NCI-H187 (cell line): ENCODE measurements at regions not wholly inside any gene's neighbourhood (a gene's known extent, or its start where the extent isn't known, plus 50 kb on each side); places are given as distances from the start of the nearest gene placed in this dataset.
A peak's percentile ranks its signal among the peaks of the same experiment; 100 is the strongest.

Experiments used
- DNase-seq, 2 experiments: peaks; one replicate each; lab custom pipeline; 2025; lab: John Stamatoyannopoulos, UW

DNA sequence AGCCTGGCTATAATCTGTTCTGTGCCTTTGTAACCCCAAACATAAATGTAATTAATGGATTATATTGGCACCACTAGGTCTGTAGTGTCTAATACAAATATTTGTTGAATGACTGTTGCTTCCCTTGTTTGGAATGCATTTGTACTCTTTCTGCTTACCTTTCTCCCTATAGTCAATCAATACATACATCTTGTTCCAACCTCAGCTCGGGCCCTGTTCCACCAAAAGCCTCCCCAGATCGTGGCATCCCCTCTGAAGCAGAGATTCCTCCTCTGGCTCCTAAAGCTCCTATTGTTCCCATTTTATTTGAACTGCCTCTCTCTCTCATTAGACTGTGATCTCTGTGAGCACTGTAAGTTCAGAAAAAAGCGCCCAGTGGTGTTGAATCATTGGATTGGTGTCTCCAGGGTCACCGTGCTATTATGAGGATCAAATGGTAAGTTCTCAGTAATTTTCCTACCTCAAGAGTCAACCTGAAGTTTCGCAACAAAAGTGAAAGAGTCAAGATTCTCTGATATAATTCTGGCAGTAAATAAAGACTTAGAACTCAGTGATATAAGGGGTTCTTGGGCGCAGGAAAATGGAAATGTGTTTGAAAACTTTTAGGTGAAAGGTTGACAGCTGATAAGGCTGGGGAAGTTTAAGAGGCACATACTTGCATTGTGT lies 151.5 kb downstream of the KLF5 start:
- DNase-seq: no peak

DNA sequence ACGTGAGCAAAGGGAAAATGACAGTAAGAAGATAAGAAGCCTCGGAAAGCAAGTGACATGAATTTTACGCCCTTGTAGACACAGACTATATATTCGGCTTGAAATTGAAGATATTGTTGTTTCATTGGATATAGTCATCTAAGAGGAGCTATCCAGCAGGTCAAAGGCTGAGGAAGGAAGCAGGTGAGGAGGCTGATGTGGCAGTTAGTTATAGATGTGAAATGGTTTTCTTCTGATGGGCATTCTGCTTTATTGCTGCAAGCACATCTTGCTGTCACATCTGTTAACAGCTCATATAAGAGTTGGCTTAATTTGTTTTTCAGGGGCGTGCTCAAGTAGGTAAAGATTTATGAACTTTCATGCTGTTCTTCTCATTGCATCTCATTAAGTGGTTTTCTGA lies 146.1 kb downstream of the KLF5 start:
- no peak for DNase-seq

DNA sequence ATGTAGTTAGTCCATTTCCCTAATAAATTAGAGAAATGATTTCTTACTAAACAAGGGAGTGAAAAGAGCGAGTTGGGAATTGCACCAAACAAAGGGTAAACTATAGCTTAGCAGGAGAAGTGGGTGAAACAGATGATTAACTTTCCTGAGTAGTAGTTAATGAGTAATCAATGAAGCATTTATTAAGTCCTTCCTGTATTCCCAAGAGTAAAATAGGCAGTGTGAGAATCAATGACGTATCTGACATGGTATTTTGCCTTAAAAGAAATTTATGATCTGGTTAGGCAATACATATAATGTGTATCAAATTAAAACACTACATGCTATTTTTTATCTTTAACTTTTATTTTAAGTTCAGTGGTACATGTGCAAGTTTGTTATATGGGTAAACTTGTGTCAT lies 142.8 kb downstream of the KLF5 start:
- no peak for DNase-seq

DNA sequence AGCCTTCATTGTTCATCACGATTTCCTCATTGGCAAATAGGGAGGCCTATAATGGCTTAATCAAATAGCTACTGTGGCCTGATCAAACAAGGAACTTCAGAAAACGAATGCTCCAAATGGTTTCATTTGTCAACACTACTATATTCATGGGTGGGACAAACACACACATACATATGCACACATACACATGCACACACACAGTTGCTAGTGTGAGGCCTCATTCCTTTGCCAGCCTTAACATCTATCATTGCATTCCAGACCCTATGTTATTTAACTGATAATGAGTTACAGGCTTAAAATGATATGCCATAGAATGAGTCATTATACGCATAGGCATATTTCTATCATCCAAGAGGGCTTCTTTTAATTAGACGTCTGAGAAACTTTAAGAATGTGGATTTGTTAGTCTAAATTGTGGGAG lies 140.2 kb downstream of the KLF5 start:
- DNase-seq: no peak

DNA sequence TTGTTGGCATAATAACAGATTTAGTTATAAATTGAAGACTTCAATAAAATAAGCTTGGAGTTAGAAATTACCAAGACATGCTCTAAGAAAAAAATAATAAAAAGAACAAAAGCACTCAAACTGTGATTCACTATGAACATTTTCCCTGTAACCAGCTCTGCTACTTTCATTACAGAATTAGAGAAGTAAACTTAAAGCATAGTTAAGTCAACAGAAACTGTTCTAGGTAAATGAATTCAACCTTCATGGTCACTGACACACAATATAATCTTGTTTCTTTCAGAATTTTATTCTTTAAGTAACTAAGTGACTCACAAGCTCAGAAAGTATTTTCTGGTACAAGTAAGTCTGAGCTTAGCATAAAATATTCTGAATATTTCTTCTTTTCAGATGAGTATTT lies 136.3 kb downstream of the KLF5 start:
- DNase-seq: no peak

DNA sequence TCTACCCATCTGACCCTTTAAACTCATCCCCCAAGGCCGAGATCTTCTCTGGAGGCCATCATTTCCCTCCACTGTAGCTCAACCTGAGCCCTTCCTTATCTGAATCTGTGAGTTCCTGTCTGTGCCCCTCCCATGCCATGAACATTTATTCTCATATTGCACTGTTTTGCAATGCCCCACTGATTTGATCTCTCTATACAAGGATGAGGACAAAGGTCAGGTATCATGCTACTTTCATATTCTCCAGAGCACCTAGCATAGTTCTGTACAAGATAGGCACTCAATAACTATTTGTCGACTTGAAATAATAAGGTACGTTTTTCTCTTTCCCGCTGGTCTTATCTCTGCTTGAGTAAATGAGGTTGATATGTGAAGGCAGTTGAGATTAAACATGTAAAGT lies 135.5 kb downstream of the KLF5 start:
- no peak for DNase-seq

DNA sequence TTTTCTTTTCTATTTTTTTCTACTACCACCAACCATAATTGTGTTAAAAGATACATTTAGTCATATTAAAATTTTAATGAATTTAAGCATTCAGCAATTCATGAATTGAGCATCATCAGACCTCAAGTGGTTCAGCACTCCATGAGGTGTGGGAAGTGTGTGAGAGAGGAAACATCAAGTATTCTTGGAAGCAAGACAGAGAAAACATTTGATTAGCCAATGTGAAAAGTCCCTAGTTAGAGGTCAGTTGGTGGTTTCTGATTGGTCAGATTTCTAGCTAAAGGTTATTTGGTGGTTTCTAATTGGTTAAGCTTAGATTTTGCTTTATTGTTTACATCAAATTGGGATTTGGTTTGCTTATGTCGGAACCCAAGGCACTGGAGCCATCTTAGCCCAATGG lies 134.7 kb downstream of the KLF5 start:
- DNase-seq: no peak

DNA sequence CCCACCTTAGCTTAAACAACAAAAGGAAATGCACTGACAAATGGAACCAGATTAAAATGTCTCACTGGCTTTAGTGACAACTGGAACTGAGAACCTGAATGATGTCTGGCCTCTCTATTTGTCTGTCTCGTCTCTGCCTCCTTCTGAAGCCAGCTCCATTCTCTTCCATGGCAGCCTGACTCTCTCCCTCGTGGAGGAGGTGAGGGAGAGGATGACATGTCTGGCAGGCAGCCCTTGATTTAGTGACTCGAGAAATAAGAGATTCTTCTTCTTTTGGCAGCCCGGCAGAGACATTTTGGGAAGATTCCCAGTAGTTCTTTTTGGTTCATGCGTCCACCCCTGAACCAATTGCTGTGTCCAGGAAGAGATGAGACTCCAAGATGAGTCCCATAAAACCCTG lies 131.7 kb downstream of the KLF5 start:
- DNase-seq: no peak

DNA sequence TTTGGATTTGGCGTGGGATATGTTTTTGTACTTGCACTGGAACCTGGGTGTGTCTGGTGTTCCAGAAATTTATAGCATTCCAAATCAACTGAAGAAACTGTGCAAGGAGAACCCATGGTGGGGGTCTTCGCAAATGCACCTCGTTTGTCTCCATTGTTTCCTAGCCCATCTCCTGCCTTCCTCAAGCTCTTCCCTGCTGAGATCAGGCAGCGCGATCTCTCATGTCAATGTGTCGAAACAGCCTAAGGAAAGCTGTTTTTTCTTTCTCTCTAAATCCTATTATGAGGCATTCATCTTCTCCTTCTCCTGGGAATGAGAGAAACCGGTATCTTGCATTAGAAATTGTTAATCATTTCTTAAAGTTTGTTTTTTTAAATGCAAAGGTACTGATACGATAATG lies 131.0 kb downstream of the KLF5 start:
- no peak for DNase-seq

DNA sequence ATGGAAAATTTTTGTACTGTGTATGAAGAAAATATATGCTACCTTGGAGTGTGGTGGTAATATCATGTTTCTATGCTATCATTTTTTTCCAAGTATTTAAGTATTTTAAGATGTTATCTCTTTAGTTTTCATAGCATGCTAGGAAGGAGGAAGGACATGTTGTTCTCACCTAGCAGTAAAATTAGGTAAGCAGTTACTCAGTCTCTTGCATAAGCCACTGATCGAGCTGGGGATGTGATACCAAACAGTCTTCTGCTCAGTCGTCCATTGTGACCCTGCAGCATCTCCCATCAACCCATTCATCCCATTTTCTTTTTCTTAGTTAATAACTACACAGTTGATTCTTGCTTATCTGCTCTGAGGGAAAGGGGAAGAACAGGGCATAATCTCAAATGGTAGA lies 130.6 kb downstream of the KLF5 start:
- no peak for DNase-seq

DNA sequence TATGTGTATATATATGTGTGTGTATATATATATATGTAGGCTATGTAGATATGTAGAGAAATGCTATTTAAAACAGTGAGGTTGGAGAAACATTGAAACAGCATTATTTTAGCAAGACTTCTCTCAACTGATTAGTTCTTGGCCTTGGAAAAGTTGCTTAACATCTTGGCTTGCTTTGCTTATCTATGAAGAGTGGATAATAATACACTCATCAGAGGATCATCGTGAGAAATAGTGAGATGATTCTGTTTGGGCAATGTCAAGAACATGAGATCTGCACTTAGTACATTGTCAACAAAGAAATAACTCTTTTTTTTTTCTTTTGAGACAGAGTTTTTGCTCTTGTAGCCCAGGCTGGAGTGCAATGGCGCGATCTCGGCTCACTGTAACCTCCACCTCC lies 128.3 kb downstream of the KLF5 start:
- DNase-seq: no peak

DNA sequence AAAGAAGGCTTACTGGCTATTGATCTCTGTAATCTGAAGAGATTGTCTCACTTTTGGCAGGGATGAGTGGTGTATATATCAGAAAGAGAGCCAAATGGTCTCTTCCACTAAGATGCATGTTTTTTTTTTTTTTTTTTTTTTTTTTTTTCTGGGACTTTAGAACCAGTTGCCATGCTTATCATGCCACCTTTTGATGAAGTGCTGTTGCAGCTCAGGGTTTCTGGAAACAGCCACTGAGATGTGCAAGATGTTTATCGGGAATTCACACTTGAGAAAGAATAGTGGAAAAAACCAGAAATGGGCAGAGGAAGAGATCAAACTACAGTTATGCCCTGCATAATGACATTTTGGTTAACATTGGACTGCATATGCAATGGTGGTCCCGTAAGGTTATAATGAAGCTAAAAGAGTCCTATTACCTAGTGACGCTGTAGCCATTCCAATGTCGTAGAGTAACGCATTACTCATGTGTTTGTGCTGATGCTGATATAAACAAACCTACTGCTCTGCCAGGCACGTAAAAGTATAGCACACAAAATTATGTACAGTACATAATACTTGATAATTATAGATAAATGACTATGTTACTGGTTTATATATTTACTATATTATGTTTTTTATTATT lies 121.0 kb downstream of the KLF5 start:
- DNase-seq: no peak

DNA sequence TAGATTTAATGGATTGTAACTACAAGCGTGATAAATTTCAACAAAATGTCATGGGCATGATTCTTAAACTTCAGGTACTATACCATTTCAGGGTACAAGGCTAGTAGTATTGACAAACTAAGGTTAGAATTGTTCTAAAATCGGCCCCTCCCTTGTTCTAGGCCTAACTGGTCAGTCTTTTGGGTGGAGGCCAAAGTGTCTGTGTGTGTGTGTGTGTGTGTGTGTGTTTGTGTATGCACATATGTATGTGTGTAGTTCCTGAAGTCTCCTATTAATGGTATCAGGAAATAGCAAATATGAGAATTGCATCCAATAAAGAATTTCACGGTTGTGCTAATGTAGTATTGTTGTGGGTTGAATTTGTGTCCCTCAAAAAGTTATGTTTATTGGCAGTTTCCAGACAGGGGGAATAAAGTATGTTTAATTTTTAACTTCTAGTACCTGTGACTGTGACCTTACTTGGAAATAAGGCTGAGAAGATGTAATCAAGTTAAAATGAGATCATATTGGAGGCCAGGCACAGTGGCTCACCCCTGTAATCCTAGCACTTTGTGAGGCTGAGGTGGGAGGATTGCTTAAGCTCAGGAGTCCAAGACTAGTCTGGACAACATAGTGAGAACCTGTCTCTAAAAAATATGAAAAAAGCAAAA lies 119.2 kb downstream of the KLF5 start:
- no peak for DNase-seq

DNA sequence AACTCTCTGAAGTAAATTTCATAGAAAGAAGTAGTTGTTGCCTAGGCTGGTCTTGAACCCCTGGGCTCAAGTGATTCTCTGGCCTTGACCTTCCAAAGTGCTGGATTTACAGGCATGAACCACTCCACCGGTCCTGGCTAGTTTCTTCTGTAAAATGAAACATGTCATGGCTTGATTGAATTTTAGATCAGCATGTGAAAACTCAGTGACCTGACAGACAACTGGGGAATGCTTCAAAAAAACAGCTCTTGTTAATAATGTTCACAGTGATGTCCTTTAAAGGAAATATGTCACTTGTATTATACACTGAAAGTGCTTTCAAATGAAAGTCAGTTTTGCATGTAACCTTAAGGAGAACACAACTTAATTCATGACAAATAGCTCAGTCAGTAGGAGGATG lies 118.2 kb downstream of the KLF5 start:
- DNase-seq: no peak

DNA sequence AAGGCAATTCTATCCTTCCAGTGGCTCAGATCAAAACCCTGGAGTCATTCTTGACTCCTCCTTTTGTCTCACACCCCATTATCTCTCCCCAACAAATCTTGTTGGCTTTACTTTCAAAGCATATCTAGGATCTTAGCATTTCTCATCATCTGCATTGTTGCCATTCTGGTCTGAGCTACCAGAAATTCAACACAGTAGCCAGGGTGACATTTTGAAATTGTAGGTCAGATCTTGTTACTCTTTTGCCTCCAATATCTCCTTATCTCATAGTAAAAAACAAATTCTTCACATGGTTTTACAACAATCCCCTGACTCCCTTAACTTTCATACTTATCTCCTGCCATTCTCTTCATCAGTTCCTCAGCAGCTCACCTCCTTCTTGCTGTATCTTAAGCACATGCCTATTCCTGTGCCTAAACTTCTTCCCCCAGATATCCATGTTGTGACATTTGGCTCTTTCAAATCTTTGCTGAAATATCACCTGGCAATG lies 115.8 kb downstream of the KLF5 start:
- no peak for DNase-seq

DNA sequence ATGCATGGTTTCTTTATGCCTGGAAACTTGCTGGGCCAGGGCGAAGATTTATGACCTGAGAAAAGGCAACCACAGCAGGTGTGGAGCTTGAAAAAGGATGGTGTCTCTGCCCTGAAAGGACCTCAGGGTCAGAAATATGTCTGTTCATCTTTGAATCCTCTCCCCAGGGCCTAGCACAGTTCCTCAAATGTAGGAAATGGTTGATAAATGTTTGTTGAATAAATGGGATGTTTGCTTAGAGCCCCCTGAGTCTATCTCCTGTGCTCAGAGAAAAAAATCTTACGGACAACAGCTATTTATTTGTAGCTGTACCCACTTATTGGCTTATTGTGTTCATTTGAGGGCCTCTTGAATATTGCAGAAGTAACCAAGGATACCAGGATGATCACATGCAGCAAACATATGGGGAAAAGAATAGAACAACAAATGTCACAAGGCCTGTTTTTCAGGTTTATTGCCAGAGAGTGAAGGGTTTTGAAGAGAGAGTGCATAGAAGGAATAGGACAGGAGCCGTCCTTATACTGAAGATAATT lies 114.5 kb downstream of the KLF5 start:
- DNase-seq: peak; percentile 45 to 86

DNA sequence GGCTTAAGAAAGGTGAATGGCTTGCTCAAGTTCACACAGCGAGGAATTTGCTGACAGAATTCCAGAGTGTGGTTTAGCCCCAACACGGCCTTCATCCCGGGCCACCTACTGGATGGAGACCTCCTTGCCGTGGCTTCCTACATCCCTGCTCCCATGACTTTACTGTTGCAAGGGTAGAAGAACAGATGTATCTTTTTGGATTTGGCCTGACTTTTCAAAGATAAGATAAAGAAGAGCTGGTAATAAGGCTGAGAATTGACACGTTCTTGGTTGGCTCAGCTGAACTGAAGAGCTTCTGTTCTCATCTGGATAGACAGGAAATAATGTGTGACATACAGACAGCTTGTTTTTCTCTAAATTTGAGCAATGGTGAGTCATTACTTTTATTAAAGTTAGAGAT lies 113.1 kb downstream of the KLF5 start:
- DNase-seq: no peak

DNA sequence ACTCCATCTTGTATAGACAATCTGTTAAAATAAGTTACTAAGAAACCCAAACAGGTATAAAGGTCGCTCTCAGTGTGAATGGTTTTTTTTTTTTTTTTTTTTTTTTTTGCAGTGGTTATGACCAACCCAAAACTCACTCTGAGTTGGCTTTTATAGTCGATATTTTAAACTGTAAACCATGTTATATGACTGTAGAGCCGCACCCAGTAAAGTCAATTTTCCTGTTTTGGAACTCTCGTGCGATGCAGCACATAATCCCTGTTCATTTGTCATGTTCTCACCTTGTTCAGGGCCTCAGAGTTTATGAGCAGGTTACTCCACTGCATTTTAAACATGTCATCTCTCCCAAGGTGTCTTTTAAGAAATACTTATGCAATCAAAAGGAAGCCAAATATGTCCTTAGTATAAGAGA lies 112.5 kb downstream of the KLF5 start:
- no peak for DNase-seq

DNA sequence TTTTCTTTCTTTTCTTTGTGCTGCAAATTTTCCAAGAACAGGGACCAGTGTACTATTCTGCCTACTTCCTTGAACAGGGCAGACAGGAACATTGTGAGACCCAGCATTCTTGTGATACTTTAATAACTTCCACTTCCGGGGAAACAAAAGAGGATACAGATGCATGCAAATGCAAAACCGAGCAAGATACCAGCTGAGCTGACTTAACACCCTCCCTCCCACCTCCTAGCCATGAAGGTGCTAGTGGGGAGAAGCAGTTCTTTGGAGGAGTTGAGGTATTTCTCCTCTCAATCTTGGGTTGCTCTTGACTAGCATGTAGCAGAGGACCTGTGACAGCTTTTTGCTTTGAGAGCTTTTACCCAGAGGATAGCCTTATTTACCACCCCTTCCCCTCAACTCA lies 111.2 kb downstream of the KLF5 start:
- no peak for DNase-seq

DNA sequence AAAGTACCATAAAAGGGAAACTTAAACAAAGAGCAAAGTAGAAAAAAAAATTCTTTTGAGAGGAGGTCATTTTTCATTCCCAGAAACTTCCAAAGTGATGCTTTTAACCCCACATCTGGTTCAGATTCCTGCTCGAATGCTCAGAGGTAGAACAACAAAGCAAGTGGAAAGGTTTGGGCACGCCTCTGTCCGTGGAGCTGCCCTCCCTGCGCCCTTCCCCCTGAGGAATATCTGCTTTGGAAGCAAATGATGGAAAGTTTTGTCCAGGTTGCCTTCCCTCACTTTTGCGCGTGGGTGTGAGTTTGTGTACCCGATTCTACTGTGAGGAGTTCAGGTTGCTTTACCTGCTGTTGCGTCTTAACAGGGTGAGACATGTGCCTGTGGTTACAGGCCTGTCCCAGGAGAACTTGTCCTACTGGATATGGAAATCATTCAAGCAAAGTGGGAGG lies 110.2 kb downstream of the KLF5 start:
- no peak for DNase-seq

DNA sequence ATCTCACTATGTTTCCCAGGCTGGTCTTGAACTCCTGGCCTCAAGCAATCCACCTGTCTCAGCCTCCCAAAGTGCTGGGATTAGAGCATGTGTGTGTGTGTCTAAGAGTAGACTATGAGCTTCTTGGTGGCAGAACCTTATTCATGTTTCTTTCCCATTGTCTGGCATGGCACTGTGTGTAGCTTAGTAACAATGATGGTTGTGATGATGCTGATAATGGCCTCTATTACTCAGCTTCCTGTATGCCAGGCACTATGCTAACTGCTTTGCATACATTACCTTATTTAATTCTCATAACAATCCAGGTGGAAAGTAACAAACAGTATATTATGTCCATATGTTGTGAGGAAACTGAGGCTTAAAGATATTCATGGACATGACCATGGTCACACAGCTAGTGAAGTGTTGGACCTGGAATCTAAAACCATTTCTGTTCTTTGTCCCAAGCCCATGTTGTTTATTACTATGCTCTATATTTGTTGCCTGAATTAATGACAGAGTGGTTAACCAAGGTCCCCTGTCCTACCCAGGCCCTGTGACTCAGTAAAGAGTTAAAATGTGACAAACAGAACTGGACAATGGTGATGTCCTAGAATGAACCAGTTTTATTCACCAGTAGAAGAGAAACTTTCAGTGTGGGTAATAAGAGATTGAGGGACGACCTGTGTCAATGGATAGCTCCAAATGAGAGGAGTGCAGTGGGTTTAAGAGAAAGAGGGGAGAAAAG lies 109.6 kb downstream of the KLF5 start:
- DNase-seq: no peak

DNA sequence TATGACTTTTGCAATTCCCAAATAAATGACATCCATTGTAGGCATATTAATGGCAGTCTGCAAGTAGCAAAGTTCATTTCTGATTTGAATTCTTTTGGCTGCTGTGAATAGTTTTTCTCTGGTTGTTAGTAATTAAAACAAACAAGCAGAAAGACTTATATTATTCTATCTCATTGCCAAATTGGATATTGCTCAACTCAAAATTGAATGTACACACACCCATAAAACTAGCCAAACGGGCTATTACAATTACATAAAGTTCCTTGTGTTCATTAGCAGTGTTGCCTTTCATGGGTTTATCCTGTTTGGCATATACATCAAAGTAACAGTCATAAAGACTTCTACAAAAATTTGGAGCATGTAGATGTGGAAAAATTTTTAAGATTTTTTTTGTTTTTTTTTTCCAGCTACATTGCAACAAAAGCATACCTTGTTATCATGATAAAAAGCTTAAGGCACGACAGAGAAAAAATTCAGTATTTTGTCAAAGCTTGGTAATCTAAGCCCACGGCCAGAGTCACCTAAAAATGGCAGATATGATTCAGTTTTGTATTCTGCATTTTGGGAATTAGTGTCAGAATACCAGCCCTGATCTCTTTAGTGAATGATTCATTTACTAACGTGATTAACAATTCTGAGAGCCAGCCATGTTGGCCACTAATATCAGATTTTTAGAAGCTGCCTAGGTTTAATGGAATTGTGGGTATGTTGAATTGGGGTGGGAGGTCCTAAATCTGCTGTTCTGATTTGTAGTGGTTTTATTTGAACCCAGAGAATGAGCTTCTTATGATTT lies 108.4 kb downstream of the KLF5 start:
- DNase-seq: no peak
